Anterior cingulate cortex (tissue), 58 donors: ENCODE measurements at regions not wholly inside any gene's neighbourhood (a gene's known extent, or its start where the extent isn't known, plus 50 kb on each side); places are given as distances from the start of the nearest gene placed in this dataset.
"Not testable (repeated sequence)": the region's sequence is repeated elsewhere in the genome, so short reads cannot be mapped to it uniquely, and the experiment has no call there.

Experiments
- DNase-seq, 58 donors: peaks; one replicate each; lab custom pipeline; 2025; lab: John Stamatoyannopoulos, UW

- DNase-seq = no peak
Observed at GRCh38 chr15:91356083-91356482, 256.0 kb downstream of the SV2B start.

GRCh38 chr15:91357011-91357410 lies 257.0 kb downstream of the SV2B start:
- DNase-seq = no peak

GRCh38 chr15:91357486-91357885 lies 257.4 kb downstream of the SV2B start:
- DNase-seq = no peak

- DNase-seq = no peak
Observed at GRCh38 chr15:91358405-91358804, 258.3 kb downstream of the SV2B start.

- peak in 4 of 58 donors; percentile 2 to 11 (median 4) for DNase-seq
Observed at GRCh38 chr15:91361696-91362095, 261.6 kb downstream of the SV2B start.

- no peak for DNase-seq
Observed at GRCh38 chr15:91366111-91366510, 266.1 kb downstream of the SV2B start.

GRCh38 chr15:91368611-91369010 lies 268.6 kb downstream of the SV2B start:
- no peak for DNase-seq

- no peak for DNase-seq
Observed at GRCh38 chr15:91369823-91370222, 269.8 kb downstream of the SV2B start.

- not testable (repeated sequence) for DNase-seq
Observed at GRCh38 chr15:91371345-91371744, 271.3 kb downstream of the SV2B start.

- DNase-seq = no peak
Observed at GRCh38 chr15:91374336-91374735, 274.3 kb downstream of the SV2B start.

- DNase-seq = no peak
Observed at GRCh38 chr15:91376038-91376437, 276.0 kb downstream of the SV2B start.

- no peak for DNase-seq
Observed at GRCh38 chr15:91380114-91380513, 280.1 kb downstream of the SV2B start.

- DNase-seq = no peak
Observed at GRCh38 chr15:91383532-91383931, 283.5 kb downstream of the SV2B start.

GRCh38 chr15:91384189-91384730 lies 284.2 kb downstream of the SV2B start:
- DNase-seq = no peak

- DNase-seq = no peak
Observed at GRCh38 chr15:91385311-91385710, 285.3 kb downstream of the SV2B start.

GRCh38 chr15:91393186-91393585 lies 293.1 kb downstream of the SV2B start:
- no peak for DNase-seq

GRCh38 chr15:91400481-91400880 lies 300.4 kb downstream of the SV2B start:
- no peak for DNase-seq

- no peak for DNase-seq
Observed at GRCh38 chr15:91407269-91407889, 307.3 kb downstream of the SV2B start.

- DNase-seq = no peak
Observed at GRCh38 chr15:91408476-91409076, 308.5 kb downstream of the SV2B start.

GRCh38 chr15:91409387-91409786 lies 309.3 kb downstream of the SV2B start:
- no peak for DNase-seq

GRCh38 chr15:91411586-91411985 lies 311.5 kb downstream of the SV2B start:
- DNase-seq = no peak
